CD4-positive, alpha-beta T cell treated with Interleukin-4 for 1 hour (primary cell): ENCODE measurements at regions not wholly inside any gene's neighbourhood (a gene's known extent, or its start where the extent isn't known, plus 50 kb on each side); places are given as distances from the start of the nearest gene placed in this dataset.
"Not testable (repeated sequence)": the region's sequence is repeated elsewhere in the genome, so short reads cannot be mapped to it uniquely, and the experiment has no call there.

Experiments
- DNase-seq, 2 donors: peaks; one replicate each; pipeline ENCODE4 v3.0.0-alpha.2; 2020 to 2022

DNA sequence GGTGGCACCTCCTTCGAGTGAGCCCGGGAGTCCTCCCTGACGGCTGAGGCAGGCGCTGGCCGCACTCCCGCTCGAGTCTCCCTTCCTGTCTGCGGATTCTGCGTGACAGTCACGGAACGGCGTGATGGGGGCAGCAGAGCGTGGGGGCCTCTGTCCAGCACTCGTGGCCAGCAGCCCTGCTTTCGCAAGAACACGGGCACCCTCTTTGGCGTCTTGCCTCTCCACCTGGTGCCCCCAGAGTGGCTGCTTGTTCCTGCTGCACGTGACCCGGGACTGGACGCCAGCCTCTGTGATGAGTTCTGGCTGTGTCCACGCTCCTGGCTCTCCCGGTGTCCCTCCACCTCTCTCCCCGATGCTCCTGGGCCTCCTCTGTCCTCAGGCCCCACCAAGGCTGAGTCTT, 136.9 kb downstream of the TMEM121 start:
- not testable (repeated sequence) for DNase-seq

DNA sequence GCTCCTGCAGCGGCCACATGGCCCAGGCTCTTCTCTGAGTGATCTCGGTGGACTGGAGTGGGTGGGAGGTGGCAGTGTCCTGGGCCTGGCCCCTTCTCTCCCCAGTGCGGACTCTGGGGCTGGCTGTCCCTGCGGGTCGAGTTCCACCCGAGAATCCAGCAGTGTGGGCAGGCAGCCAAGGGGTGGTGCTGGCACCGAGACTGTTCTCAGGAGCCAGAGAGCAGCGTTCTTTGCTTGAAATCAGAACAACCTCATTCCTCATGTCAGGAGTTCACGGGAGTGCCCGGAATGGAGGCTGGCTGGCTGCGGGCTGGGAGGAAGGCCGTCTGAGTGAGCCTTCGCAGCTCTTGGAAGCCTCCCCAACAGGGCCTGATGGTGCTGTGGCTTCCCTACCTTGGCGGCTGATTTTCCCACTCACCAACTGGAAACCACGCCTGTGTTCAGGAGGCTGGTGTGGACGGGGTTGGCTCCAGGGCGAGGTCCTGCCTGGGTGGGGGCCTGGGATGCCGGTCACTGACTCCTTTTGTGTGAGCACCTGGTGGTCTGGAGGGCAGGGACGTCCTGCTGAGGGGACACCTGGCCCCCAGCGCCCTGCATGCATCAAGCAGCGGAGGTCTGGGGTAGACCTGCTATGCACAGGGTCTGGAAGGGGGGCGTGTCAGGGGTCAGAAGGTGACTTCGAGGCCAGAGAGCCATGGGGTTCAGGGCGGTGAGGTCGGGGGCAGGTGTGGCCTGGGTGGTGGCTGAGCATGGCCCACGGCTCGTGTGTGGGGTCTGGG, 137.6 kb downstream of the TMEM121 start:
- DNase-seq: not testable (repeated sequence)

DNA sequence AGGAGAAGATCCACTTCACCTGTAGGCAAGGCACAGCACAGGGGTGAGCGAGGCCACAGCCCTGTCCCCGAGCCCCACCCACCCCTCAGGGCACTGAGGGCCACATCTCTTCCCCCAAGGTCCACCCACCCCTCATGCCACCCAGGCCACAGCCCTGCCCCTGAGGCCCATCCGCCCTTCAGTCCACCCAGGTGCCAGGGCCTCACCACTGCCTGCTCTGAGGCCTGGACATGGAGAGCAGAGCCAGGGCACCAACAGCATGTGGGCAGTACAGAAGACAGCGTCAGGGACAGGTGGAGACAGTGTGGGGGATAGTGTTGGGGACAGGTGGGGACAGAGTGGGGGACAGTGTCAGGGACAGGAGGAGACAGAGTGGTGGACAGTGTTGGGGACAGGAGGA, 138.3 kb downstream of the TMEM121 start:
- DNase-seq: no peak

- no peak for DNase-seq
These were observed 139.0 kb downstream of the TMEM121 start for GRCh38 chr14:105665247-105665950.

DNA sequence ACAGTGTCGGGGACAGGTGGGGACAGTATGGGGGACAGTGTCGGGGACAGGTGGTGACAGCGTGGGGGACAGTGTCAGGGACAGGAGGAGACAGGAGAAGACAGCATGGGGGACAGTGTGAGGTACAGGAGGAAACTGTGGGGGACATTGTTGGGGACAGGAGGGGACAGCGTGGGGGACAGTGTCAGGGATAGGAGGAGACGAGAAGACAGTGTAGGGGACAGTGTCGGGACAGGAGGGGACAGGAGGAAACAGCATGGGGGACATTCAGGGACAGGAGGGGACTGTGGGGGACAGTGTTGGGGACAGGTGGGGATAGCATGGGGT, 139.5 kb downstream of the TMEM121 start:
- no peak for DNase-seq

DNA sequence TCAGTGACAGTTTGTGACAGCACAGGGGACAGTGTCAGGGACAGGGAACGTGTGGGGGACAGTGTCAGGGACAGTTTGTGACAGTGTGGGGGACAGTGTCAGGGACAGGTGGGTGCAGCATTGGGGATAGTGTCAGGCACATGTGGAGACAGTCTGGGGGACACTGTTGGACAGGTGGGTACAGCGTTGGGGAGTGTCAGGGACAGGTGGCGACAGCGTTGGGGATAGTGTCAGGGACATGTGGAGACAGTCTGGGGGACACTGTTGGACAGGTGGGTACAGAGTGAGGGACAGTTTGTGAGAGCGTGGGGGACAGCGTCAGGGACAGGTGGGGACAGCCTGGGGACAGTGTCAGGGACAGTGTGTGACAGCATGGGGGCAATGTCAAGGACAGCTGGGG, 140.0 kb downstream of the TMEM121 start:
- no peak for DNase-seq

- DNase-seq: not testable (repeated sequence)
These were observed 140.7 kb downstream of the TMEM121 start for GRCh38 chr14:105666991-105667662.

DNA sequence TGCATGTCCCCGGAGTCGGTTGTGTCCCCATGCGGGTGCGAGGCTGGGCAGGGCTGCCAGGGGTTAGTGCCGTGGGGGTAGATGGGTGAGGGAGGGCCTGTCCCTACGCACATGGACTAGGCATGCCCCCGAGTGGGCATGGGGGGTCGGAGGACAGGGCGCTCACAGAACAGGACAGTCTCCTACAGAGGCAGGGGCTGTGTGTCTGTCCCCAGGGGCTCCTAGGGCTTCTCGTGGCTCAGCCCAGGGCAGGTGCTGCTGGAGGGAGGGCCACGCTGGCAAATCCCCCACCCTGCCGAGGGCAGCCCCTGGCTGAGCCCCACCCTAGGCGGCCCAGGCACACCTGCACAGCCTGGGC, 141.3 kb downstream of the TMEM121 start:
- DNase-seq: not testable (repeated sequence)

GRCh38 chr14:105668021-105668420, 141.6 kb downstream of the TMEM121 start:
- DNase-seq: not testable (repeated sequence)

DNA sequence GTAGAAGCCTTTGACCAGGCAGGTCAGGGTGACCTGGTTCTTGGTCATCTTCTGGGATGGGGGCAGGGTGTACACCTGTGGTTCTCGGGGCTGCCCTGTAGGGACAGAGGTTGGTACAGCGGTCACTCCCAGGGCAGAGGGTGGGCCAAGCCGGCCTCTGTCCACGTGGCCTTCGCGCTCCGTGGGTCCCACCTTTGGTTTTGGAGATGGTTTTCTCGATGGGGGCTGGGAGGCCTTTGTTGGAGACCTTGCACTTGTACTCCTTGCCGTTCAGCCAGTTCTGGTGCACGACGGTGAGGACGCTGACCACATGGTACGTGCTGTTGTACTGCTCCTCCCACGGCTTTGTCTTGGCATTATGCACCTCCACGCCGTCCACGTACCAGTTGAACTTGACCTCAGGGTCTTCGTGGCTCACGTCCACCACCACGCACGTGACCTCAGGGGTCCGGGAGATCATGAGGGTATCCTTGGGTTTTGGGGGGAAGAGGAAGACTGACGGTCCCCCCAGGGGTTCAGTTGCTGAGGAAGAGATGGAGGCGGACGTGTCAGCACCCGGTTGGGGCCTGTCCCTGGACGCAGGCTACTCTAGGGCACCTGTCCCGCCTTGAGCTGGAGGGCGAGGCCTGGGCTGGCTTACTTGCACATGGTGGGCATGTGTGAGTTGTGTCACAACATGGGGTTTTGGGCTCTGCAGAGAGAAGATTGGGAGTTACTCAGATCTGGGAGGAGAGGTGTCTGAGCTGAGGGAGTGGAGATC, 142.3 kb downstream of the TMEM121 start:
- DNase-seq: not testable (repeated sequence)

DNA sequence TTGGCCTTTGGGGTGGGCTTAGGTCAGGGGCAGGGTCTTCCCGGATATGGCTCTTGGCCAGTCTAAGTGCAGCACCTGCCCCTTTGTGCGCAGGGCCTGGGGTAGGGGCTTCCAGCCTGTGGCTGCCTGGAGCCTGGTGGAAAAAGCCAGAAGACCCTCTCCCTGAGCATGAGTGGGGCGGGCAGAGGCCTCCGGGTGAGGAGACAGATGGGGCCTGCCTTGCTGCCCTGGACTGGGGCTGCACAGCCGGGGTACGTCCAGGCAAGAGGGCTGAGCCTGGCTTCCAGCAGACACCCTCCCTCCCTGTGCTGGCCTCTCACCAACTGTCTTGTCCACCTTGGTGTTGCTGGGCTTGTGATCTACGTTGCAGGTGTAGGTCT, 142.8 kb downstream of the TMEM121 start:
- not testable (repeated sequence) for DNase-seq

DNA sequence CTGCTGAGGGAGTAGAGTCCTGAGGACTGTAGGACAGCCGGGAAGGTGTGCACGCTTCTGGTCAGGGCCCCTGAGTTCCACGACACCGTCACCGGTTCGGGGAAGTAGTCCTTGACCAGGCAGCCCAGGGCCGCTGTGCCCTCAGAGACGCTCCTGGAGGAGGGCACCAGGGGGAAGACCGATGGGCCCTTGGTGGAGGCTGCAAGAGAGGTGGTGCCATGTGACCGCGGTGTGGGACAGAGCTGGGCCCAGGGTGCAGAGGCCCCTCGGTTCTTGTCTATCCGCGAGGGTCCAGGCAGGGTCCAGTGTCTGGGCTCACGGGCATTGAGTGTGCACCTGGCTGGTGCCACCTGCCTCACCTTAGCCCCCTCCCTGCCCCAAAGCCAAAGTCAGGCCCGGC, 143.3 kb downstream of the TMEM121 start:
- not testable (repeated sequence) for DNase-seq

DNA sequence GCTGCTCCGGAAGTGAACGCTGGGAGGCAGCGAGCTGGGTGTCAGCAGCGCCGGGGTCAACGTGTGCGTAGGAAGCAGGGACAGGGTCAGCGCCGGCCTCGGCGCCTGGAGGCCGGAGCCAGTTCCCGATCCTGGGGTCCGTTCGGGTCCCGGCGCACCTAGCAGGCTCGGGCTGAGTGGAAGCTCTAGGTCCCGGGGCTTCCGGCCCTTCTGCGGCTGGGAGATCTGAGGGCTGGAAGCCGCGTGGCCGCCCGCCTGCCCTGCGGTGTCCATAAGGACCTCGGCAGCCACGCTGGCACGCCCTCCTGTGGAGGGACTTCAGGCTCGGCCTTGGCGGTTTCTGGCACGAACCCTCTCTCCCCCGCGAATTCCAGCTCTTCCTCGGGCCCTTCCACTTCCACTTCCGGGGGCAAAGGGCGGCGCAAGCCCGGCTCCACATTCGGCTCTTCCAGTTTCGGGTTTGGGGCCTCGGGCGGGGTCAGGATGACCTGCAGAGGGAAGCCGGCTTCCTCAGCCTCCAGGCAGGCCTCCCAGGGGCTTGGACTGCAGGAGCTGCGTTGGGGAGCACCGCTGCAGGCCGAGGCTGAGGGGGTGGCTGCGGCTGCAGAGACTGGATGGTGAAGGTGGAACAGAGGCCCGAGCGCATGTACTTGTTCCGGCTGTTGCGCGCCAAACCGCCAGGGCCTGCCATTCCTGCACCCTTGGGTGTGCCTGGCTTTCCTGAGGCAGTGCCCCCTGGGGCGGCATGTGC, 146.2 kb downstream of the TMEM121 start:
- not testable (repeated sequence) for DNase-seq

DNA sequence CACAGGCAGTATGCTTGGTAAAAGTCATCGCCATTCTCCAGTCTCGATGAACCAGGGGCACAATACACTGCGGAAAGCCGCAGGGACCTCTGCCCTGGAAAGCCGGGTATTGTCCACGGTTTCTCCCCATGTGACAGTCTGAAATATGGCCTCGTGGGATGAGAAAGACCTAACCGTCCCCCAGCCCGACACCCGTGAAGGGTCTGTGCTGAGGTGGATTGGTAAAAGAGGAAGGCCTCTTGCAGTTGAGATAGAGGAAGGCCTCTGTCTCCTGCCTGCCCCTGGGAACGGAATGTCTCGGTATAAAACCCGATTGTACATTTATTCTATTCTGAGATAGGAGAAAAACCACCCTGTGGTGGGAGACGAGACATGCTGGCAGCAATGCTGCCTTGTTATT, 149.1 kb downstream of the TMEM121 start:
- DNase-seq: not testable (repeated sequence)

- DNase-seq: not testable (repeated sequence)
These were observed 149.7 kb downstream of the TMEM121 start for GRCh38 chr14:105675905-105676670.

GRCh38 chr14:105678057-105678456, 151.7 kb downstream of the TMEM121 start:
- not testable (repeated sequence) for DNase-seq

DNA sequence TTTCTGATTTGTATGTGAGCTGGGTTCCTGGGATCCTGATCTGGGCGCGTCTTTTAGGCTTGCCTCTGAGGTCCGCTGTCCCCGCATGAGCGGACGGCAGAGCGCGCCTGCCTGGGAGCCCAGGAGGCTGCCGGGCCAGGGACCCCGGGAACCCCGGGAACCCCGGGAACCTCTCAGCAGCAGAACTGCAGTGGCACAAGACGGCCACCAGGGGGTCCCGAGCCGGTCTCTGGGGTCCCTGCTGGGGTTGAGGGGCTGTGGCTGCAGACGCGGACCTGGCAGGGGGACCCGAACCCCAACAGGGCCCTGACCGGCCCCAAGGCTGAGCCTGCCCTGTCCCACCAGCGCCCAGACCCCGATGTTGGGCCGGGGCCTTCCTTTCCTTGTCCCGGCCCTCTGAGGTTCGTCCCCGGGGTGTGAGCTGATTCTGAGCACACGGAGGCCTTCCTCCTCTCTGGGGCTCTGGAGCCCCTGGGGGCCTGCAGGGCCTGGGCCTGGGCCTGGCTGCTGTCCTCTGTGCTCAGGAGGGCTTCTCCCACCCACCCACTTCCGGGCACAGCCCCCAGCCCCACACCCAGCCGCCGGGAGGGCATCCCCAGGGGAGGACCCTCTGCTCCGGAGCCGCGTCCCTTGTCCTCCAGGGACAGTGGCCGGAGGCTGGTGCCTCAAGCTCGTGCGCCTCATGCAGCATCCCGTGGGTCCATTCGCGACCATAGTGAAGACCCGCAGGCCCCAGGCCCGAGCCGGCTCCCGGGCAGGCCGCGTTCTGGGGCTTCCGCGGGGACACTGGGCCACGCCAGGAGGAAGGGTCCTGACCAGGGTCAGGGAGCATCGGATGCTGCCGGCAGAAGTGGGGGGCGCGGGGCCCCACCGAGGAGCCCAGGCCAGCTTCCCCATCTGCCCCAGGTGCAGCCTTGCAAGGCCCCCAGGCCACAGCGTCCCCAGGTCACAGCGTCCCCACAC, 152.9 kb downstream of the TMEM121 start:
- not testable (repeated sequence) for DNase-seq

DNA sequence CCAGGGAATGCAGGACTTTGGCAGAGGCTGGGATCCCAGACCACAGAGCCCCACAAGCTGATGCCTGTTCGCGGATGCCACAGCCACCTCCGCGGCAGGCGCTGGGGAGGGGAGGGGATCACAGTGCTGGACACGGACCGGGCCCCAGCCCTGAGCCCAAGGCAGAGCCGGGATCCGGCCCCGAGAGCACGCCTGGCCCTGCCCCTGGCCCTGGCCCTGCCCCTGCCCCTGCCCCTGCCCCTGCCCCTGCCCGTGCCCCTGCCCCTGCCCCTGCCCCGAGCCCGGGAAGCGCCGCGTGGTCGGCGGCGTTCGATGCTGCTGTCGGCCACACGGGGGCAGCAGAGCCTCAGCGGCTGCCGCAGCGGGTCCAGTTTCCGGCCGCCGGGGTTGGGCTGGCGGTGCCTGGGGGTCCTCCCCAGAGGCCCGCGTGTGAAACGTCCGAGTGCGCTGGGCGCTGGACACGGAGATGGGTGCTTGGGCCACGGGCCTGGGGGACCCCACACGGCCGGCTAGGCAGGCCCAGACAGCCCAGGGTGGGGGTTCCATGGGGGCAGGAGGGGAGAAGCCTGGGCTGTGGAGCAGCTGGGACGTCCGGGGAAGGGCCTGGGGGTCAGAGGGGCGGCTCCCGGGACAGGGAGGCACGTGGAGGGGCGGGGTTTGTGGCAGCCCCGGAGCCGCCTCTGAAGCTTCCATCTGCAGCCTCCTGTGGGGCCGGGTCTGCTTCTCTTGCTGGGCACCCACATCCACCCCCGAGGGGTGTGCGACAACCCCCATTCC, 153.8 kb downstream of the TMEM121 start:
- DNase-seq: not testable (repeated sequence)

DNA sequence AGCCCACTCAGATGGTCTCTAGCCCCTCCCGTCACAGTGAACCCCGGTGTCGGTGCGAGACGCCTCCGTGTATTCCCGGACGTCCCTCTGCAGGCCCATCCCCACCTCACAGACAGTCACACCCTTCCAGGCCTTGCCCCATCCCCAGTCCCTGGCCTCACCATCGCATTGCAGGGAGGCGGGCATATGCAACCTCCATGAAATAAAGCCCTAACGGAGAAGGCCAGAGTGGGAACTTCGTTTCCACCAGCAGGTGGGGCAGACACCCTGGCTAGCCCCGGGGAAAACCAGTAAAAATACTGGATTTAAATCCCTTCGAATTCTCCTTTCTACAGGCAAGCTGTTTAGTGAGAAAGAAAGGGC, 154.3 kb downstream of the TMEM121 start:
- DNase-seq: not testable (repeated sequence)
